ENCODE measurements at regions not wholly inside any gene's neighbourhood (a gene's known extent, or its start where the extent isn't known, plus 50 kb on each side); places are given as distances from the start of the nearest gene placed in this dataset.

- intact Hi-C loops (cut with micrococcal nuclease; ENCODE audit: unreplicated experiment): no loop called here
- no TSS peak for BruUV-seq (replicated peaks)
- ChIA-PET POLR2A (no interaction called here), CTCF (no interaction called here)
- no peaks in the 10 kb centered on the region for H3K9me3 ChIP-seq (ENCODE audit: control insufficient read depth, insufficient read depth, low read depth, low read length)
- H3K36me3 ChIP-seq (ENCODE audit: control insufficient read depth, insufficient read depth, low read length): no peaks in the 10 kb centered on the region
- no peak overlapping the region for H3K4me3 ChIP-seq (ENCODE audit: low read depth in 2 of 2, low read length in 2 of 2)
- DNase-seq (ENCODE audit: low read depth, low spot score) (no peak), ATAC-seq (no peak)
- H3K27ac ChIP-seq (ENCODE audit: low read length): no peak overlapping the region
- no peaks in the 10 kb centered on the region for H3K27me3 ChIP-seq (ENCODE audit: control insufficient read depth, insufficient read depth, low read length)
- H3K4me1 ChIP-seq (ENCODE audit: control insufficient read depth, insufficient read depth, low read length): no peaks in the 10 kb centered on the region
- in situ Hi-C loops (cut with HindIII; ENCODE audit: low pct_unique_long_range_greater_than_20kb, low sequenced_read_pairs): loop anchor here (25.0 kb wide), 1 partner anchor 213 kb away; no protein-coding TSS in a partner anchor
- TF ChIP-seq REST (IDR thresholded peaks at IDR 0.05; ENCODE audit: insufficient read depth in 1 of 2, low read depth in 2 of 2, low read length in 1 of 2) (no peak), SIN3A (IDR thresholded peaks at IDR 0.05; ENCODE audit: borderline replicate concordance, insufficient read depth, low read depth, low read length) (no peak), TCF7L2 (IDR thresholded peaks at IDR 0.05; ENCODE audit: low read depth, low read length) (no peak), CTCF (IDR thresholded peaks at IDR 0.05) (no peak), POLR2AphosphoS5 (IDR thresholded peaks at IDR 0.05; ENCODE audit: low read depth, low read length) (no peak)
Observed at GRCh38 chr11:69974528-69974927, 103.6 kb upstream of the ANO1 start.

GRCh38 chr11:69975822-69976221, 102.3 kb upstream of the ANO1 start:
- ATAC-seq (no peak), DNase-seq (ENCODE audit: low read depth, low spot score) (no peak)
- ChIA-PET CTCF (no interaction called here), POLR2A (no interaction called here)
- TF ChIP-seq TCF7L2 (IDR thresholded peaks at IDR 0.05; ENCODE audit: low read depth, low read length) (no peak), REST (IDR thresholded peaks at IDR 0.05; ENCODE audit: insufficient read depth in 1 of 2, low read depth in 2 of 2, low read length in 1 of 2) (no peak), CTCF (IDR thresholded peaks at IDR 0.05) (no peak), SIN3A (IDR thresholded peaks at IDR 0.05; ENCODE audit: borderline replicate concordance, insufficient read depth, low read depth, low read length) (no peak), POLR2AphosphoS5 (IDR thresholded peaks at IDR 0.05; ENCODE audit: low read depth, low read length) (no peak)
- intact Hi-C loops (cut with micrococcal nuclease; ENCODE audit: unreplicated experiment) (no loop called here), in situ Hi-C loops (cut with HindIII; ENCODE audit: low pct_unique_long_range_greater_than_20kb, low sequenced_read_pairs) (no loop called here)
- H3K4me3 ChIP-seq (ENCODE audit: low read depth in 2 of 2, low read length in 2 of 2): no peak overlapping the region
- no TSS peak for BruUV-seq (replicated peaks)
- no peak overlapping the region for H3K27ac ChIP-seq (ENCODE audit: low read length)
- no peaks in the 10 kb centered on the region for H3K36me3 ChIP-seq (ENCODE audit: control insufficient read depth, insufficient read depth, low read length)
- no peaks in the 10 kb centered on the region for H3K4me1 ChIP-seq (ENCODE audit: control insufficient read depth, insufficient read depth, low read length)
- H3K9me3 ChIP-seq (ENCODE audit: control insufficient read depth, insufficient read depth, low read depth, low read length): no peaks in the 10 kb centered on the region
- H3K27me3 ChIP-seq (ENCODE audit: control insufficient read depth, insufficient read depth, low read length): no peaks in the 10 kb centered on the region

Measured in Panc1 (cell line).